ENCODE measurements at regions not wholly inside any gene's neighbourhood (a gene's known extent, or its start where the extent isn't known, plus 50 kb on each side); places are given as distances from the start of the nearest gene placed in this dataset.

- H3K9ac ChIP-seq (ENCODE audit: insufficient read depth in 1 of 2, low read length in 2 of 2): no peak overlapping the region
- H3K4me1 ChIP-seq (ENCODE audit: control insufficient read depth in 5 of 5, insufficient read depth in 5 of 5, low read length in 5 of 5): peaks cover 0 to 6% (median 0%) of the 10 kb centered on the region in 5 donors
- no peaks in the 10 kb centered on the region for H3K27me3 ChIP-seq (ENCODE audit: control insufficient read depth in 3 of 3, insufficient read depth in 3 of 3, low read length in 2 of 3)
- DNase-seq (no peak), ATAC-seq (ENCODE audit: insufficient read depth, low FRiP score) (no peak)
- 91 to 97% methylated on average over 4 of the region's 4 CpGs for WGBS, 2 donors
- H3K36me3 ChIP-seq (ENCODE audit: control insufficient read depth in 4 of 4, insufficient read depth in 4 of 4, low read length in 4 of 4): no peaks in the 10 kb centered on the region
- no peaks in the 10 kb centered on the region for H3K9me3 ChIP-seq (ENCODE audit: control insufficient read depth in 4 of 4, insufficient read depth in 3 of 4, low read length in 3 of 4)
- H3K27ac ChIP-seq (ENCODE audit: low read depth in 1 of 2, low read length in 1 of 2): no peak overlapping the region
- TF ChIP-seq, protein P1, sequence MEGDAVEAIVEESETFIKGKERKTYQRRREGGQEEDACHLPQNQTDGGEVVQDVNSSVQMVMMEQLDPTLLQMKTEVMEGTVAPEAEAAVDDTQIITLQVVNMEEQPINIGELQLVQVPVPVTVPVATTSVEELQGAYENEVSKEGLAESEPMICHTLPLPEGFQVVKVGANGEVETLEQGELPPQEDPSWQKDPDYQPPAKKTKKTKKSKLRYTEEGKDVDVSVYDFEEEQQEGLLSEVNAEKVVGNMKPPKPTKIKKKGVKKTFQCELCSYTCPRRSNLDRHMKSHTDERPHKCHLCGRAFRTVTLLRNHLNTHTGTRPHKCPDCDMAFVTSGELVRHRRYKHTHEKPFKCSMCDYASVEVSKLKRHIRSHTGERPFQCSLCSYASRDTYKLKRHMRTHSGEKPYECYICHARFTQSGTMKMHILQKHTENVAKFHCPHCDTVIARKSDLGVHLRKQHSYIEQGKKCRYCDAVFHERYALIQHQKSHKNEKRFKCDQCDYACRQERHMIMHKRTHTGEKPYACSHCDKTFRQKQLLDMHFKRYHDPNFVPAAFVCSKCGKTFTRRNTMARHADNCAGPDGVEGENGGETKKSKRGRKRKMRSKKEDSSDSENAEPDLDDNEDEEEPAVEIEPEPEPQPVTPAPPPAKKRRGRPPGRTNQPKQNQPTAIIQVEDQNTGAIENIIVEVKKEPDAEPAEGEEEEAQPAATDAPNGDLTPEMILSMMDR (IDR thresholded peaks at IDR 0.05; ENCODE audit: control extremely low read depth, extremely low read depth): no peak
- no peak overlapping the region for H3K4me3 ChIP-seq
These were observed 442.3 kb downstream of the PLPP3 start for GRCh38 chr1:56137090-56137489.

GRCh38 chr1:56135864-56136147, 443.6 kb downstream of the PLPP3 start:
- peaks cover 0 to 6% (median 0%) of the 10 kb centered on the region in 5 donors for H3K4me1 ChIP-seq (ENCODE audit: control insufficient read depth in 5 of 5, insufficient read depth in 5 of 5, low read length in 5 of 5)
- H3K9me3 ChIP-seq (ENCODE audit: control insufficient read depth in 4 of 4, insufficient read depth in 3 of 4, low read length in 3 of 4): no peaks in the 10 kb centered on the region
- DNase-seq (no peak), ATAC-seq (ENCODE audit: insufficient read depth, low FRiP score) (no peak)
- no peak overlapping the region for H3K9ac ChIP-seq (ENCODE audit: insufficient read depth in 1 of 2, low read length in 2 of 2)
- no peak overlapping the region for H3K27ac ChIP-seq (ENCODE audit: low read depth in 1 of 2, low read length in 1 of 2)
- H3K4me3 ChIP-seq: no peak overlapping the region
- H3K27me3 ChIP-seq (ENCODE audit: control insufficient read depth in 3 of 3, insufficient read depth in 3 of 3, low read length in 2 of 3): no peaks in the 10 kb centered on the region
- H3K36me3 ChIP-seq (ENCODE audit: control insufficient read depth in 4 of 4, insufficient read depth in 4 of 4, low read length in 4 of 4): no peaks in the 10 kb centered on the region
- TF ChIP-seq, protein P1 (IDR thresholded peaks at IDR 0.05; ENCODE audit: control extremely low read depth, extremely low read depth): no peak

- Histone ChIP-seq H3K9ac (ENCODE audit: insufficient read depth in 1 of 2, low read length in 2 of 2) (no peak overlapping the region), H3K27ac (ENCODE audit: low read depth in 1 of 2, low read length in 1 of 2) (no peak overlapping the region), H3K27me3 (ENCODE audit: control insufficient read depth in 3 of 3, insufficient read depth in 3 of 3, low read length in 2 of 3) (no peaks in the 10 kb centered on the region), H3K36me3 (ENCODE audit: control insufficient read depth in 4 of 4, insufficient read depth in 4 of 4, low read length in 4 of 4) (no peaks in the 10 kb centered on the region), H3K9me3 (ENCODE audit: control insufficient read depth in 4 of 4, insufficient read depth in 3 of 4, low read length in 3 of 4) (no peaks in the 10 kb centered on the region), H3K4me1 (ENCODE audit: control insufficient read depth in 5 of 5, insufficient read depth in 5 of 5, low read length in 5 of 5) (peaks cover 0 to 6% (median 0%) of the 10 kb centered on the region in 5 donors), H3K4me3 (no peak overlapping the region)
- TF ChIP-seq, protein P1 (IDR thresholded peaks at IDR 0.05; ENCODE audit: control extremely low read depth, extremely low read depth): no peak
- no peak for DNase-seq
- WGBS, 2 donors: 88 to 90% methylated on average over 5 of the region's 5 CpGs
- ATAC-seq (ENCODE audit: insufficient read depth, low FRiP score): no peak
These were observed 444.1 kb downstream of the PLPP3 start for GRCh38 chr1:56135069-56135863.
